ENCODE measurements at regions not wholly inside any gene's neighbourhood (a gene's known extent, or its start where the extent isn't known, plus 50 kb on each side); places are given as distances from the start of the nearest gene placed in this dataset.

DNA sequence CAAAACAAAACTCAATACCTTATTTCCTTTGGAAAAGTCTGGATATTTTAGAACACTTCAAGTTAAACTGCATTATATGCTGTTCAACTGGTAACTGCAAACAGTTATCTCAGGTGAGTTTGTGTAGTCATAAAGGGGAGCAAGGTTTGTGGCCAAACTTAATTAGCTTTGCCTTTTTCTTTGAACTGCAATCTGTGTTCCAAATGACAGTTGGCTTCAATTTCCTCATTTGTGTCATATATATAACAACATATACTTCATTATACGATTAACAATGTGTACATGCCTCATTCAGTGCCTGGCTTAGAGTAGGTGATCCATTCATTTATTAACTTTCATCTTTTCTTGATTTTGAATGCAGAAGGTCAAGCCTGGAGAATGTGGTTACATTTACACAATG is 55.8 kb downstream of the KCNE4 start:
- DNase-seq: no peak

DNA sequence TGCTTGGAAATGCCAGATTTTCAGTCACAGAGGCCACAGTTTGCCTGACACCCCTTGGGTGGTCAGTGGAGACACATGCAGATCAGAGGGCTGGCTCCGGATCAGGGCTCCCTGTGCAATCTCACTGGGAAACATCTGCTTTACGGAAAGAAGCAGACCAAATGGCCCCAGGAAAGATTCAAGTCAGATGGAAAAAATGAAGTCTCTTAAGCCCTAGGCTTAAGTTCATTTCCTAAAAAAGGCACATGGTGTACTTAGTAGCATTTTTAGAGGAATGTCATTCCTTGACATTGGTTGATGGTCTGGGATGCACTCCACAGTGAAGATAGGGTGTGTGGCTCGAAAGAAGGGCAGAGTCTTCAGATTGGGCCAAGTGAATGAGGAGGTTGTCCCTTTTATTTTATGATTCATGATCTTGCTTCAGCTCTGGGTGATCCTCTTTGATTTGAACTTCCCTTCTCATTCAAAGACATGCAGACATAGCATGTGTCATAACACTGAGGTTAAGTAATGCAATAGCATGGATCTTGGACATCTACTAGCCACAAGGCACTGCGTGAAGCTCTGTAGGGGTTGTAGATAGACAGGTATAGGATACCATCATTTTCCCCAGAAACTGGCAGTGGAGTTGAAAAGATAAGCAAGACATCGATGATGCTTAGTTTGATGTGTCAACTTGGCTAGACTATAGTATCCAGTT is 56.5 kb downstream of the KCNE4 start:
- peak; percentile 64 for DNase-seq

DNA sequence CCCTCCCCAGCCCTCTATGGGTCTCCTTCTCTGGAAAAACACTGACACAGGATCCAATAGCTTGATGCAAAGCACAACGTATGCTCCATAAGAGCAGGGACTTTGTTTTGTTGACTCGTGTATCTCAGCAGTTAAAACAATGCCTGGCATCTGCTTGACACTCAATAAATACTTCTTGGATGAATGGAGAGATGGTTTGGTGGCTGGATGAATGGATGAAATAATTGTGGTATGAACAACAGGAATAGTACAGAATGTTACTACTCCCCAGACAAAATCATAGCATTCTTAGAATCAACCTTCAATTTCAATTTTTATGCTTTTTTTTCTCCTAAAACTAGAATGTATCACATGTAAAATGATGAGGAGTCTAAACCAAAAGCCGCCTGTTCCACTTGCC is 57.4 kb downstream of the KCNE4 start:
- no peak for DNase-seq

DNA sequence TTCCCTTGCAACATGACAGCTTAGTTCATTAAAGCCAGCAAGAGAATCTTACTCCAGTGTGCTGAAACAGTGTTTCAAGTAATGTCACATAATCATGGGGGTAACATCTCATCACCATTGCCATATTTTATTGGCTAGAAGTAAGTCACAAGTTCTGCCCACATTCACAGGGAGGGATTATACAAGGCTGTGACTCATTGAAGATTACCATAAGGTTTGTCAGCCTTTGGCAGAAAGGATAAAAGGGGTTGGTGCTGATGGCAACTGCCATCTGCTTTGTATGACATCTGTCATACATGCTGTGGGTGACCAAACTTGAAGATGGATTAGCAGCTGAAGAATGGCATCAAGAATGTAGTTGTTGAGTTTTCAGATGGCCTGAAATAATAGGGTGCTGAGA is 61.2 kb downstream of the KCNE4 start:
- no peak for DNase-seq

DNA sequence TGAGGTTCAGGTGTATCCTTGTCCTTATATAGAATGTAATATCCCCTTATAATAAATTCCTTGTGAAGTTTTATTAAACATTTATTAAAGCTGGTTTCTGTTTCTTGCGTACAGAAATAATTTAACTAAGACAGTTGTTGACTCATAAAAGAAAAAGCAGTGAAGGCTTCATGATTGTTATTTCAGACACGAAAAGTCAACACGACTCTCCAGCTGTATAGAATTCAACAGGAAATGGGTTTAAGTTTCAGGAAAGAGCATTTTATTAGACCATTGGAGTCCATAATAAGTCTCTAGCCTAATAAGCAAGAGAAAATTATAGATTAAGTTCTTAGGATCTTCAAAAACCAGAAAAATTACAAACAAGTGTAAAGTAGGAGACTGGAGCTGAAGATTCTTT is 62.2 kb downstream of the KCNE4 start:
- no peak for DNase-seq

DNA sequence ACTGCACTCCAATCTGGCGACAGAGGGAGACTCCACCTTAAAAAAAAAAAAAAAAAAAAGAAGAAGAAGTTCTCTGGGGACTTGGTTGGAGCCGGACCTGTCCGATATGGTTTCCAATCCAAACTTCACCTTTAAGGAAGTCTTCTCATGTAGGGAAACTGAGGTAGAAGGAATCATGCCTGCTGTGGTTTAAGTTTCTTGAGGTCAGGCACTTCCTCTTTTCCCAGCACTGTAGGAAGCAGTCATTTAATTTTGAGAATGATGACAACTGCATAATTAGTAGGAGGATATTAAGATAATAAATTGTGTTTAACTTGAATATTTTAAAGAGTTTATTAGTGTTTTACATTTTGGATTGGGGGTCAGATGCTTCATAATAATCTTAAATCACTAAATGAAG is 62.9 kb downstream of the KCNE4 start:
- no peak for DNase-seq

DNA sequence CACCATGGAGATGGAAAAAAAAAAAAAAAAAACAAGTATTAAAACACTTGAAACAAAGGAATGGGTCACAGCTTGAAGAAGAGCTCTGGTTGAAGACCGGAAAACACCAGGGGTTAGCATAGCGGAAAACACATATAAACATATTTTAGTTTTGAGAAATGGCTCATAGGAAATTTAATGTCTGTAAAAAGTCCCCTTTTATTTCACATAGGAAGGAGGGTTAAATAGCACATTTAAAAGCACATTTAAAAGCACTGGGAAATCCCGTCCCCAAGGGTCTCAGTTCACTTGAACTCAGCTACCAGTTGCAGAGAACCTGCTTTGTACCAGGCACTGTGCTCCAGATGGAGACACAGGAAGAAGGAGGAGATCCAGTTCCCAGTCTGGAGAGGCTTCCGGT is 65.5 kb downstream of the KCNE4 start:
- no peak for DNase-seq

DNA sequence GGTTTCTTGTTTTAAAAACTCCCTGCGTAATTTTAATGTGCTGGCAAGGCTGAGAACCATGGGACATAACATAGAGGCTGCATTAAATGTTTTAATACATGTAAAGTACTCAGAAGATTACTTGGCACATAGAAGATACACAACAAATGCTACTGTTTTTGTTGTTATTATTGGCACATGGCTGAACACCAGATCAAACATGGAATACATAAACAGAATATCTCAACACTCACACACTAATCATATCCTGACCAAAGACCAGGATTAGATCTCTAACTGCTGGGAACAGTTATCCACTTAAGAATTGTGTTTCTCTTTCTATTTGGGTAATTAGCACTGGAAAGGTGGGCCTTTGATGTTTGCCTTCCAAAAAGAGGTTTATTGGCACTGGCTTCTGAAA is 69.3 kb downstream of the KCNE4 start:
- no peak for DNase-seq

DNA sequence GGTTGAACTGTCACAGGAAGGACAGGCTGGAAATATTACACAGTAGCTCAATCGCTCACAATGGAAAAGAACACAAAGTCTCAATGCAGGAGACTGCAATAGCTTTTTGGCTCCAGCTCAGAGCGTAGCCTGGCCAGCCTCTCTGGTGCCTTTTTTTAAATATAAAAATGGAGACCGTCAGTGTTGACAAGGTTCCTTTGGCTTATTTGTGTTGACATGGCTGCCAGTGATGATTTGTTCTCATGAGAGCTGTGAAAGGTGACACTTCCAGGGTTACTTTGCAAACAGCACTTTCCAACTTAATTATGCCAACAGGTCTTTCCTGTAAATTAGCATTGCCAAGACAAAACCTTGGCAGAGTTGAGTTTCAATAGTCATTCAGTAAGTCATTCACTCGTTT is 70.8 kb downstream of the KCNE4 start:
- DNase-seq: no peak

DNA sequence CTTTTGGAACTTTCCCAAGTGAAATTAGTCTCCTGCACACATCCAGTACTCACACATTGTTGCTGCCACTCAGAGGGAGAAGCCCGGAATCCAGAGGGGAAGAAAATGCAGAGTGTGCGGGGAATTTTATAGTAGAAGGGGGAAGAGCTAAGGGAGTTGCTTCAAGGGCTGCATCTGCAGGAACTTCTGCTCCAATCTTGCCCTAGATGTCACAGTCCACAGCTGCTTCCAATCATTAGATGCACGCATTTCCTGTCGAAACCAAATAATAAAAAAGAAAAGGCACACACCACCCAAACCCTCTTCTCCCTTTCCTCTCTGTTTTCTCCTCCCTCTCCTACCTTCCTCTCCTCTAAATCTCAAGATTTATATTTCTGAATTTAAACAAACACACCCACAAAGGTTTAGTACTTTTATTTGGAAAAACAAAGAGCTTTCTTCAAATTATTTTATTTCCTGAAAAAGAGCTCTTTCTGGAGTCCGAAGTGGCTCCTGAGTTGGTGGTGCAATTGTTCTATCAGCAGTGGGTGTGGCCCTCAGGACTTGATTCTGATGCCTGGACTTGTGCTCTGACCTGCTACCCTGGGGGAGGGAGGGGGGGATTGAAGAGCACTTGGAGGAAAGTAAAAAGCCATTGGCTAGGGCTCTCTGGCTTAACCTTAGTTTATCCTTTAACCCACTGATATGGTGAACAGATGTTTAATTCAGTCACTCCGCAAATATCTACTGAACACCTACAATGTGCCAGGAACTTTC is 72.0 kb downstream of the KCNE4 start:
- no peak for DNase-seq

DNA sequence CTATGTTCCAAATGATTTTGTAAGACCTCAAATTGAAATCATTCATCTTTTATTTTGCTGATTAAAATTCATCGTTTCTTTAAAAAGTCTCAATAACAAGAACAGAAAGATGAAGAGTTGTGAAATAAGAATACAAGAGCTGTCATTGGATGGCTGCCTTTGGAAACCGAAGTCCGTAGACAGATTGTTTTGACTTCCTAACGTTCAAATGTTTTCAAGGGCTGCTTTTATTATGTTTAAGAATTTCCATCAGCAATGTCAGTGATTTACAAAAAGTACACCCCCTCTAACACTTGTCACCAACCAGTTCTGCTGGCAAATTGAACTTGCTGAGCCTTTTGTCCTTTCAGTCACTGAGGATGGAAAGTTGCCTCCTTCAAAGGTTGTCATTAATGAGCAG is 89.6 kb downstream of the KCNE4 start:
- no peak for DNase-seq

DNA sequence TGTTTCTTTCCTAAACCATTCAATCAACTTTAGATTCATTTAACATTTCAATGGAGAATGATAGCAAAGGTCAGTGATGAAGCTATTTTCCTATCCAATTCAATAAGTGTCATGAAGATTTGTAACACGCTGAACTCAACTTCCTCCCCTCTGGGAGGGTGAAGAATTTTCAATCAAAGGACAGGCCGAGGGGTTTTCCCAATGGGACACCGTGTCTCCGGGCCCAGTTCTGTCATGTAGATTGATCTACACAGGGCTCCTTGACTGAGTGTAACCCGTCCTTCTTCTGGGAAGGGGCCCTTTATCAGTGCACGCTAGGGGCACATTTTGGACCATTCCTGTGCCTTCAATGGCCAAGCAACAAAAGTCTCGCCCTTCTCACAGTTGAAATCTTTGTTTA is 90.1 kb downstream of the KCNE4 start:
- DNase-seq: no peak

DNA sequence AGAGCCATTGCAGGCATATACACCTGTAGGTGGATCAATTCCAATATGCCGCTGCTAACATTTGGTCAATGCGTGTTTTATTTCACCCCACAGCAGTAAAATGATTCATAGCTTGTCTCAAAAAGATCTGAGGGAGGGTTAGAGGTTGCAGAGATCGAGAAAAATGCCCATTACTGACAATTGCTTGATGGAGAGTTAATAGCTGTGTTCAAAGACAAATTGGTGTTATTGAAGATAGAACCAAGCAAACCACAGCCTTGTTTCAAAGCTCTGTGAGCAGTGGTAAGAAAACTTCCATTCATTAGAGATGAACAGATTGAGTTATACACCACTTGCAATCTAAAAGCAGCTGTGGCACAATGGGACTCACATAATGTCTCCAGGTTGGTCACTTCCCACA is 95.4 kb downstream of the KCNE4 start:
- DNase-seq: no peak

DNA sequence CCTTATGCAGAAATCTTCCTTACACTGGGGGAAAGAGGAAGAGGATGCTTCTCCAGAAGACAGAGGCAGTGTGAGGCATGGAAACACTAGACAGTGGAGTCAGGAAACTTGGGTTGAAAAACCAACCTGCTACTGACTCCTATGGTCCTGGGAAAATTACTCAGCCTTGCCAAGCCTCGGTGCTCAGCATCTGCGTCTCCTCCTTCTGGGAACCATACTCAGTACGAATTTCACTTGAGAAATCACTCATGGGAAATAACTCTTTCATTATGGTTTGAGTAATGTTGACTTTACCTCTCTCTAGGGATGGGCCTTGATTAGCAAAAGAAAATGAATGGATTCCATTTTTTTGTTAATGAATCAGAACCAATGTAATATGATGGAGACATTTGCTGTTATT is 96.5 kb downstream of the KCNE4 start:
- DNase-seq: no peak

DNA sequence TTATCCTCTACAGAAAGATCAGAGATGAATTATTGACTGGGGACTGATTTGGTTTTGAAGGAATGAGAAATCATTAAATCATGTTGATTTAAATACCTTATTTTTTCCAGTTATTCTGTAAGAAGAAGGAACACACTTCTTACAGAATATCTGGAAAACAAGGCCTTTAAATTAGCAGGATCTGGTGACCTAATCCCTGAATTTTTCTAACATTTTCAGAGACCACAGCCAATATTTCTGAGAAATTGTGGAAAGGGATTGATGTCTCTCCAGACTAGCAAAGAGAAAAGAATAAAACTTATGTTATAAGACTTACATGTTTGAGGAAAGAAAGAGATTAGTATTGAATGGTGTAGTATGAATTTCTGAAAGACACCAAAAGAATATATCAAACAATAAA is 104.0 kb downstream of the KCNE4 start:
- DNase-seq: no peak

DNA sequence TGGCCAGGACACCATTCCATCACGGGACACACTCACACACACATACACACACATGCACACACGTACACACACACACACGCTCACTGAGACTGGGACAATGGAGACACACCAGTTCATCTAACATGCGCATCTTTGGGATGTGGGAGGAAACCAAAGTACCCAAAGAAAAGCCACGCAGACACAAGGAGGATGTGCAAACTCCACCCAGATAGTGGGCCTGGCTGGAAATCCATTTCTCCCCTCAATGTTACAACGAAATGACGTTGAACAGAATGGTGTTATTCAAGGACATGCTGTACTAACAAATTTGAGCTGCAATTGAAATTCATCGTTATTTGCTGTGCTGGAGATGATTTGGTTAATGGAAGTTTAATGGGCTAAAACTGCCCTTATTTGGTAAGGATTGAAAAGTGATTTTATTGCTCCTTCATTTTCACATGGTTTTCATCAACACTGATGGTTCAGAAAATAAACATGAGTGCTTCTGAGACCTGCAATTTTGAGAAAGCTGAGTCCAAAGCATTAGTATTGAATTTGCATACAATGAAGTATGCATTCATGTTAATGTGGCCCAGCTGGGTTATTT is 110.0 kb downstream of the KCNE4 start:
- DNase-seq: no peak

DNA sequence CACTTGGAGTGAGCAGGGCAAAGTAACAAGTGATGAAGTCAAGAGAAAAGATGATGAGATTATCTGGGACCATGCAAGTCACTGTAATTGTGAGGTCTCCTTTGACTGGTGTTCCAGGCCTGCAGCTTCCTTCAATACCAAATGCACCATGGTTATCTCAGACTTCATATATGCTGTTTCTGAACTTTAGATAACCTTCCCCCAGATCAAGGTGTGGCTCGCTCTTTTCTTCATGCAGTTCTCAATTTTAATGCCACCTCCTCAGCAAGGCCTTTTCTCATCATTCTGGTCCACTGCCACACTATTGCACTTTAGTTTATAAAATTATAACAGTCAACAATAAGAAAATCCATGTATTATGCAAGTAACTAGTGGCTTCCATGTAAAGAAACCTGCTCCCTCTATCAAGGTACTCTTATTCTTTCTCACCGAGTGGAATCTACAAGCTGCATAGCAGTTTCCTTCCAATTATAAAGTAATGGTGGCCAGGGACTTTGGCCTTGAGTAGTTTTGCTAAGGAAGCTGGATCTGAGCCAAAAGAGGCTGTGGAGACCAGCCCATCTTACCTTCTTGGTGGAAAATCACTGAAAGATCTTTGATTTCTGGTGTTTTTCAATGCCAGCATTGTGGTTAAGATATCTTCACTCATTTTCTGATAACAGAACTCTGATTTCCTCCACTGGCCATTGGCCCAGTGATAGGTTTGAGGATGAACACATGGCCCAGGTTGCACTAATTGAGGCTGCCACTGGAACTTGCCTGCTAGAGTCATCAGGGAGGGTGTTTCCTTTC is 113.6 kb downstream of the KCNE4 start:
- no peak for DNase-seq

DNA sequence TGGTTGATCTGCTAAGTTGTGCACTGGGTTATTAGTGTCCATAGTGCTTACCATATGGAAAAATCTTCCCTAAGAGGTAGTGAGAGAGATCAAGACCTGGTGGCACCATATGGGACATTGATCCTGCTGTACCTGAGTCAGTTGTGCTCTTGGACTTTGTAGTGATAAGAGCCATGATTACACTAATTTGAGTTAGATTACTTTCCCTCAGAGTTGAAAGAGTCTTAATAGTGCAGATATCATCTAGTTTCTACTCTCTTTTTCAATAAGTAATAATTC is 114.2 kb downstream of the KCNE4 start:
- DNase-seq: no peak

DNA sequence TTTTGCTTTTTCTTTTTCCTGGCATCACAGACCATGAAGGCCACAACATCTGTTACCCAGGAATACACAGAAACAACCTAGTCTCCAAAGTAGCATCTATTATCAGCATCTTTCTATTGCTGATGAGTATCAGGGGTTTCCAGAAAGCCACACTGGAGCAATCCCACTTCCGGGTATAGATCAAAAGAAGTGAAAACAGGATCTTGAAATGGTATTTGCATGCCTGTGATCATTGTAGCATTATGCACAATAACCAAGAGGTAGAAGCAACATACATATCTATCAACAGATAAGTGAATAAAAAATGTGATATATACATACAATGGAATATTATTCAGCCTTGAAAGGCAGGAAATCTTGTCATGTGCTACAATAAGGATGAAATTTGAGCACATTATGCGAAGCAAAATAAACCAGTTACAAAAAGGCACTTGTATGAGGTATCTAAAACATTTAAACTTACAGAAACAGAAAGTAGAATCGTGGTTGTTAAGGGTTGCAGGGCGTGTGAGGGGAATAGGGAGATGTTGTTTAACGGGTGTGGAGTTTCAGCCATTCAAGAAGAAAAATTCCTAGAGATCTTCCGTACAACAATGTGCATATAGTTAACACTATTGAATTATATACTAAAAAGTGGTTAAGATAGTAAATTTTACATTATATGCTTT is 115.1 kb downstream of the KCNE4 start:
- DNase-seq: no peak

DNA sequence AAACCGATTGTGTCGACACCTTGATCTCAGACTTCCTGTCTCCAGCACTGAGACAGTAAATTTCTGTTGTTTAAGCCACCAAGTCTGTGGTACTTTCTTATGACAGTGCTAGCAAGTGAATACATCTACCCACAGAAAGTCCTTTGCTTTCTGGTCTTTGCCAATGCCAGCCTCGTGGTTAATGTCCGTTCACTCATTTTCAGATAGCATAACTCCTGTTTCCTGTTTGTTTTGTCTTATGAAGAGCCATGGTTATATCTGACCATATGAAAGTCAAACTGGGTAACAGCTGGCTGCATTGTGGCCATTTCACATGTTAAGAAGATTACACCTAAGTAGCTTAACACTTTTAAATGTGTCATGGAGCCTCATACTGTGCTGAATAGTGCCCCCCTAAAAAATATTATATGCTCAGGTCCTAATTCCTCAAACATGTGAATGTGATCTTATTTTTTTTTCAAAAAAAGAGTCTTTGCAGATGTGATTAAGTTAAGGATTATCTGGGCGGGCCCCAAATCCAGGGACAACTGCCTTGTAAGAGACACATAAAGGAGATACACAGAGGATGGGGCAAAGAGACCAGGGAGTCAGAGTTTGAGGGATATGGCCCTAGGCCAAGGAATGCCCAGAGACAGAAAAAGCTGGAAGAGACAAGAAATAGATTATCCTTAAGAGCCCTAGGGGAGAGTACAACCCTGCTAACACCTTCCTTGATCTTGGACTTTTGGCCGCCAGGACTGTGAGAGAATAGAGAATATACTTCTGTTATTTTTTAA is 118.0 kb downstream of the KCNE4 start:
- DNase-seq: no peak

DNA sequence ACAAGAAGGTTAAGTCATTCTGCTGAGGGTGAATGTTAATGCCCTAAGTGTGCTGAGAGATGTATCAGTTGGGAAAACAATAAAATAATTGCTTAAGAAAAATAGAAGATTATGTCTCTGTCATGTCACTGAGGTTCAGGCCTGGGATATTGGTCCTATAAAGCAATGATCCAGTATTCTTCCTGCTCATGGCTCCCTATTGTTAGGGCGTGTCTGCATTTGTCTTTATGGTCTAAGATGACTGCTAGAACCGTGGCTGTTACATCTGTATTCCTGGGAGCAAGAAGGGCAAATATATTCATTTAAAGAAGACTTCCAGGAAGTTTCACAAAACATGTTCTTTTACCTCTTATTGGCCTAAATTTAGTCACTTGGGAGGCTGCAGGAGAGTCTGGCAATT is 125.0 kb downstream of the KCNE4 start:
- no peak for DNase-seq

DNA sequence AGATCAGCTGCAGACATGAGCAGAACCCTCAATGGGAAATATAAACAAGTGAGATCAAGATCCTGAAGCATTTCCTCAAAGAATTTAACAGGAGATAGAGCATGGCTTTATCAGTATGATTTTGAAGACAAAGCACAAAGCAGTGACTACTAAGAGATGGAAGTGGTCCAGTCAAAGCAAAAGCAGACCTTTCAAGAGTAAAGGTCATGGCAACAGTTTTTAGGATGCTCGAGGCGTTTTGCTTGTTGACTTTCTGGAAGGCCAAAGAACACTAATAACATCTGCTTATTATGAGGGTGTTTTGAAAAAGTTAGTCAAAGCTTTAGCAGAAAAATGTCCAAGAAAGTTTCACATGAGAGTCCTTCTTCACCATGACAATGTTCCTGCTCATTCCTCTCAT is 128.5 kb downstream of the KCNE4 start:
- no peak for DNase-seq

DNA sequence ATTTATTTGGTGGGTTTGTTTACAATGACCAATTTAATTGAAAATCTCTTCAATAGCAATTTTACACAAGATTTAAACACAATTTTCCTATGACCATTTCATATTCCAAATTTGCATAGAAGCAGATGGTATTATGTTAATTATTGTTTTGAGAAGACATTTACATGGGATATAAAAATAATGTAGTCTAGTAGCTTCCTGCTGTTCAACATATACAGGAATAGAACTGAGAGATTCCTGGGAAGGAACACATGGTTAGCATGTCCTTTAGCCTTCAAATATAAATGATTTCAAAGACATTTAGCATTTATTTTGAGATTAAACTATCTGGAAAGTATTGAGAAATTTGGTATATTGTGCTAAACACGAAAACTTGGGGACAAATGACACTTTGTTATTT is 129.6 kb downstream of the KCNE4 start:
- DNase-seq: no peak
